Panc1 (cell line): ENCODE measurements at regions not wholly inside any gene's neighbourhood (a gene's known extent, or its start where the extent isn't known, plus 50 kb on each side); places are given as distances from the start of the nearest gene placed in this dataset.

ENCODE experiments used
- ATAC-seq: fragments of 200-7000 bp; cut with Tn5 transposase; 2 replicates; pipeline ENCODE4 v1.9.1; 2020; ENCODE audit warnings: mild to moderate bottlenecking, moderate library complexity
- BruUV-seq: library from RNA; stranded (reverse); fragments of 400-500 nt; replicated peaks from 2 replicates; lab custom pipeline; 2021; lab: Mats Ljungman, UMichigan
- CTCF ChIA-PET: fragments of 300-600 bp; sonication (Branson Sonifier 250); formaldehyde crosslinking; loops from one replicate; lab custom pipeline; 2022; ENCODE audit warnings: antibody characterized with exemption; lab: Charles Lee
- POLR2A ChIA-PET: fragments of 300-600 bp; sonication (Branson Sonifier 250); formaldehyde crosslinking; loops from one replicate; lab custom pipeline; 2022; ENCODE audit warnings: antibody characterized with exemption; lab: Charles Lee
- DNase-seq: peaks from one replicate; pipeline ENCODE4 v3.0.0-alpha.2; 2010; ENCODE audit warnings: low read depth, low spot score
- H3K27ac ChIP-seq: 2 replicates; pipeline ENCODE4 v1.5.1; 2011; ENCODE audit warnings: mild to moderate bottlenecking, low read length, inconsistent platforms
- H3K27me3 ChIP-seq: fragments of 200-500 bp; sonication (Bioruptor generic); 2 replicates; pipeline ENCODE4 v1.6.0; 2014; ENCODE audit warnings: low read length, inconsistent platforms; ENCODE audit not compliant: control insufficient read depth, insufficient read depth
- H3K36me3 ChIP-seq: fragments of 200-500 bp; sonication (Bioruptor generic); 2 replicates; pipeline ENCODE4 v1.5.1; 2014; ENCODE audit warnings: inconsistent platforms, mild to moderate bottlenecking, low read length, moderate library complexity; ENCODE audit not compliant: control insufficient read depth, insufficient read depth
- H3K4me1 ChIP-seq: 2 replicates; pipeline ENCODE4 v1.5.1; 2011; ENCODE audit warnings: inconsistent platforms, mild to moderate bottlenecking, low read length, moderate library complexity; ENCODE audit not compliant: control insufficient read depth, insufficient read depth
- H3K4me3 ChIP-seq, 2 experiments: 2 replicates each; pipeline ENCODE4 v1.5.1; 2011 to 2012; ENCODE audit warnings: low read depth in 2 of 2, low read length in 2 of 2, mild to moderate bottlenecking in 2 of 2, inconsistent platforms in 1 of 2, moderate library complexity in 1 of 2
- H3K9me3 ChIP-seq: fragments of 200-500 bp; sonication (Bioruptor generic); 2 replicates; pipeline ENCODE4 v1.5.1; 2014; ENCODE audit warnings: low read depth, mild to moderate bottlenecking, inconsistent platforms, low read length, moderate library complexity; ENCODE audit not compliant: control insufficient read depth, insufficient read depth
- POLR2AphosphoS5 ChIP-seq: IDR thresholded peaks from 2 replicates; pipeline ENCODE4 v1.6.1; 2012; ENCODE audit warnings: mild to moderate bottlenecking, low read depth, low read length, moderate library complexity
- SIN3A ChIP-seq: IDR thresholded peaks from 2 replicates; pipeline ENCODE4 v1.6.1; 2012; ENCODE audit warnings: low read depth, mild to moderate bottlenecking, low read length, moderate library complexity, borderline replicate concordance; ENCODE audit not compliant: insufficient read depth
- TCF7L2 ChIP-seq: IDR thresholded peaks from 2 replicates; pipeline ENCODE4 v1.6.1; 2011; ENCODE audit warnings: mild to moderate bottlenecking, low read depth, low read length, inconsistent platforms
- in situ Hi-C: cut with HindIII; loops from 2 replicates; pipeline ENCODE4 v1.10.0; 2016; ENCODE audit warnings: low sequenced_read_pairs, low pct_unique_long_range_greater_than_20kb
- intact Hi-C: fragments of 100-400 bp; cut with micrococcal nuclease; formaldehyde crosslinking; loops from one replicate; pipeline ENCODE4 v1.10.0; 2022; ENCODE audit not compliant: unreplicated experiment
- TF ChIP-seq, protein P1 (sequence below), 2 experiments: IDR thresholded peaks; 2 replicates each; pipeline ENCODE4 v1.6.1; 2011 to 2012; ENCODE audit warnings: low read depth in 2 of 2, control low read depth in 1 of 2, low read length in 1 of 2, mild to moderate bottlenecking in 1 of 2, moderate library complexity in 1 of 2; ENCODE audit not compliant: insufficient read depth in 1 of 2
- TF ChIP-seq, protein P2 (sequence below): fragments of 450-650 bp; IDR thresholded peaks from 2 replicates; pipeline ENCODE4 v1.5.1; 2017; ENCODE audit warnings: mild to moderate bottlenecking

DNA sequence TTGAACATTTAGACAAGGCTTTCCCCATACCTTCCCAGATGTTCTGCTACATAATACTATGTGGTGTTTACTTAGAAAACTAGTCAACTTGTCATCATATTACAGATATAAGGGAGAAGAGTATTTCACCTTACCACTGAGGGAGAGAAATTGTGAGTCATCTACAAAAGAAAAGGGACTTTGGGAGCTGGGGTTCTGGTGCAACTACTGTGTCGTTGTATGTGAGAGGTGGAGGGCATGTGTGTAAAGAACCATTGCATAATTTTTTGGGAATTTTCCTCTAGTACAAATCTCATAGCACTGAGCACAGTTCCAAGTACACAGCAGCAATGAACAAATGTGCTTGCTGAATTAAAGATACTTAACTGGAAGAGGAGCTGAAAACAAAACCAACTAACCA, 665.6 kb downstream of the DHX35 start:
- TF ChIP-seq, protein P1, sequence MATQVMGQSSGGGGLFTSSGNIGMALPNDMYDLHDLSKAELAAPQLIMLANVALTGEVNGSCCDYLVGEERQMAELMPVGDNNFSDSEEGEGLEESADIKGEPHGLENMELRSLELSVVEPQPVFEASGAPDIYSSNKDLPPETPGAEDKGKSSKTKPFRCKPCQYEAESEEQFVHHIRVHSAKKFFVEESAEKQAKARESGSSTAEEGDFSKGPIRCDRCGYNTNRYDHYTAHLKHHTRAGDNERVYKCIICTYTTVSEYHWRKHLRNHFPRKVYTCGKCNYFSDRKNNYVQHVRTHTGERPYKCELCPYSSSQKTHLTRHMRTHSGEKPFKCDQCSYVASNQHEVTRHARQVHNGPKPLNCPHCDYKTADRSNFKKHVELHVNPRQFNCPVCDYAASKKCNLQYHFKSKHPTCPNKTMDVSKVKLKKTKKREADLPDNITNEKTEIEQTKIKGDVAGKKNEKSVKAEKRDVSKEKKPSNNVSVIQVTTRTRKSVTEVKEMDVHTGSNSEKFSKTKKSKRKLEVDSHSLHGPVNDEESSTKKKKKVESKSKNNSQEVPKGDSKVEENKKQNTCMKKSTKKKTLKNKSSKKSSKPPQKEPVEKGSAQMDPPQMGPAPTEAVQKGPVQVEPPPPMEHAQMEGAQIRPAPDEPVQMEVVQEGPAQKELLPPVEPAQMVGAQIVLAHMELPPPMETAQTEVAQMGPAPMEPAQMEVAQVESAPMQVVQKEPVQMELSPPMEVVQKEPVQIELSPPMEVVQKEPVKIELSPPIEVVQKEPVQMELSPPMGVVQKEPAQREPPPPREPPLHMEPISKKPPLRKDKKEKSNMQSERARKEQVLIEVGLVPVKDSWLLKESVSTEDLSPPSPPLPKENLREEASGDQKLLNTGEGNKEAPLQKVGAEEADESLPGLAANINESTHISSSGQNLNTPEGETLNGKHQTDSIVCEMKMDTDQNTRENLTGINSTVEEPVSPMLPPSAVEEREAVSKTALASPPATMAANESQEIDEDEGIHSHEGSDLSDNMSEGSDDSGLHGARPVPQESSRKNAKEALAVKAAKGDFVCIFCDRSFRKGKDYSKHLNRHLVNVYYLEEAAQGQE (IDR thresholded peaks at IDR 0.05; ENCODE audit: insufficient read depth in 1 of 2, low read depth in 2 of 2, low read length in 1 of 2), result no peak
- TF ChIP-seq TCF7L2 (no peak), POLR2AphosphoS5 (no peak), SIN3A (no peak)
- TF ChIP-seq, protein P2, sequence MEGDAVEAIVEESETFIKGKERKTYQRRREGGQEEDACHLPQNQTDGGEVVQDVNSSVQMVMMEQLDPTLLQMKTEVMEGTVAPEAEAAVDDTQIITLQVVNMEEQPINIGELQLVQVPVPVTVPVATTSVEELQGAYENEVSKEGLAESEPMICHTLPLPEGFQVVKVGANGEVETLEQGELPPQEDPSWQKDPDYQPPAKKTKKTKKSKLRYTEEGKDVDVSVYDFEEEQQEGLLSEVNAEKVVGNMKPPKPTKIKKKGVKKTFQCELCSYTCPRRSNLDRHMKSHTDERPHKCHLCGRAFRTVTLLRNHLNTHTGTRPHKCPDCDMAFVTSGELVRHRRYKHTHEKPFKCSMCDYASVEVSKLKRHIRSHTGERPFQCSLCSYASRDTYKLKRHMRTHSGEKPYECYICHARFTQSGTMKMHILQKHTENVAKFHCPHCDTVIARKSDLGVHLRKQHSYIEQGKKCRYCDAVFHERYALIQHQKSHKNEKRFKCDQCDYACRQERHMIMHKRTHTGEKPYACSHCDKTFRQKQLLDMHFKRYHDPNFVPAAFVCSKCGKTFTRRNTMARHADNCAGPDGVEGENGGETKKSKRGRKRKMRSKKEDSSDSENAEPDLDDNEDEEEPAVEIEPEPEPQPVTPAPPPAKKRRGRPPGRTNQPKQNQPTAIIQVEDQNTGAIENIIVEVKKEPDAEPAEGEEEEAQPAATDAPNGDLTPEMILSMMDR, result no peak
- Histone ChIP-seq H3K36me3 (no peaks in the 10 kb centered on the region), H3K27me3 (no peaks in the 10 kb centered on the region), H3K4me1 (no peaks in the 10 kb centered on the region), H3K27ac (no peak overlapping the region), H3K9me3 (no peaks in the 10 kb centered on the region), H3K4me3 (no peak overlapping the region)
- no peak for ATAC-seq
- no peak for DNase-seq
- intact Hi-C loops (no loop called here), in situ Hi-C loops (no loop called here)
- BruUV-seq, result no TSS peak
- ChIA-PET POLR2A (no interaction called here), CTCF (no interaction called here)

DNA sequence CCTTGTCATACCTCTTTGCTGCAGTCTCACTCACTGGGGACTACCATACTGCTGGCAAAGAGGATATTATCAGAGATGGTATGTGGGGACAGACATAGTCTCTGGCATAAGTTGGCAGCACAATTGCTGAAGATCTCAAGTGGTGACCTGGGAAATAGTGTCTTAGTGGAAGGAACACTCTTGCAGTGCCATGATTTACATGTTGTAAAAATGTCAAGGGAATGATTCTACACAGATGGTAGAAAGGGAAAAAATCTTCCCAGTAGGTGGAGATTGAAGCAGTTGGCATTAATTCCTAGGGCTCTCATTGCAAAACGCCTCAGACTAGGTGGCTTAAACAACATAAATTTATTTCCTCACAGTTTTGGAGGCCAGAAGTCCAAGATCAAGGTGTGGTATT, 662.2 kb downstream of the DHX35 start:
- DNase-seq (no peak), ATAC-seq (no peak)
- Histone ChIP-seq H3K4me1 (no peaks in the 10 kb centered on the region), H3K27me3 (no peaks in the 10 kb centered on the region), H3K36me3 (no peaks in the 10 kb centered on the region), H3K9me3 (no peaks in the 10 kb centered on the region), H3K4me3 (no peak overlapping the region), H3K27ac (no peak overlapping the region)
- intact Hi-C loops, result no loop called here
- BruUV-seq, result no TSS peak
- CTCF ChIA-PET, result no interaction called here
- TF ChIP-seq POLR2AphosphoS5 (no peak), SIN3A (no peak), TCF7L2 (no peak)
- TF ChIP-seq, protein P1 (IDR thresholded peaks at IDR 0.05; ENCODE audit: insufficient read depth in 1 of 2, low read depth in 2 of 2, low read length in 1 of 2), result no peak
- TF ChIP-seq, protein P2, result no peak
- in situ Hi-C loops, result no loop called here
- POLR2A ChIA-PET, result no interaction called here
